Esophagus squamous epithelium (tissue), 4 donors: ENCODE measurements at regions not wholly inside any gene's neighbourhood (a gene's known extent, or its start where the extent isn't known, plus 50 kb on each side); places are given as distances from the start of the nearest gene placed in this dataset.

Experiments used
- POLR2A ChIP-seq, 4 donors: fragments of 450-650 bp; IDR thresholded peaks; one replicate each; pipeline ENCODE4 v1.6.1; 2017; ENCODE audit warnings: antibody characterized with exemption in 4 of 4, mild to moderate bottlenecking in 4 of 4, moderate library complexity in 3 of 4
- TF ChIP-seq, protein P1 (sequence below), 6 experiments: fragments of 450-650 bp in 4 of 6; fragments of 200-600 bp in 2 of 6; sonication (generic) in 2 of 6; IDR thresholded peaks; one replicate each; pipeline ENCODE4 v1.5.1; 2016 to 2019; ENCODE audit warnings: antibody characterized with exemption in 6 of 6, mild to moderate bottlenecking in 4 of 6, moderate library complexity in 4 of 6

DNA sequence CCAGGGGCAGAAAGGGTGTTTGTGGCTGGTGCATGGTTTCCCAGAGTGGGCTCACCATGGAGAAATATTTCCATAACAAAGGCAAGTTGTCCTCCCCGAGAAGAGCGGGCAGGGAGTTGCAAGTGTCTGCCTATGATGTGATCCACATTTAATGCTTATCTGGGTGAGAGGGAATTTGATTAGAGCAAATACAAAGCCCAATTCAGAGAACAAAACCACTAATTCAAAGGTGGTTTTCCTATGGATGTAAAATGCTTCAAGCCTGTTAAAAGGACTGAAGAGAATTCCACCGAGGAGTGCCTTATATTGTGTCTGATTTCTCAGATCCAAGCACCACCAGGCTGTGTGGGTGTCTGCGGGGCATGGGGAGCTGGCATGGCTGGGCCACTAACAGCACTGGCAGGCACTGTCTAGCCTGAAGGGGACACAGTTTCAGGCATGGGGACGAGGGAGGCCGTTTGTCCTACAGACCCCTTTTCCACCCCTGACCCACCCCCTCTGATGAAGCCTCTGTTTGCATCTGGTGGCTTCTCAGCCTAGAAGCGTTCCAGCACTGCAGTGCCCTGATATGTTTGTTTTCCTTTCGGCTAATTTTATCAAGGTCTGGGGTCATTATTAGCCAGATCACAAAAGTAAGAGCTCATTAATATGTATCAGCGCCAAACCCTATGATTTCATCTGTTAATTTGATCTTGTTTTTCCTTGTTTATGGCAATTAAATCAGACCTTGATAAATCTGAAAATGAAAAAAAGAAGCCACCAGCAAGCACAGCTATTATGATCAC, 357.3 kb downstream of the HRH4 start:
- TF ChIP-seq, protein P1, sequence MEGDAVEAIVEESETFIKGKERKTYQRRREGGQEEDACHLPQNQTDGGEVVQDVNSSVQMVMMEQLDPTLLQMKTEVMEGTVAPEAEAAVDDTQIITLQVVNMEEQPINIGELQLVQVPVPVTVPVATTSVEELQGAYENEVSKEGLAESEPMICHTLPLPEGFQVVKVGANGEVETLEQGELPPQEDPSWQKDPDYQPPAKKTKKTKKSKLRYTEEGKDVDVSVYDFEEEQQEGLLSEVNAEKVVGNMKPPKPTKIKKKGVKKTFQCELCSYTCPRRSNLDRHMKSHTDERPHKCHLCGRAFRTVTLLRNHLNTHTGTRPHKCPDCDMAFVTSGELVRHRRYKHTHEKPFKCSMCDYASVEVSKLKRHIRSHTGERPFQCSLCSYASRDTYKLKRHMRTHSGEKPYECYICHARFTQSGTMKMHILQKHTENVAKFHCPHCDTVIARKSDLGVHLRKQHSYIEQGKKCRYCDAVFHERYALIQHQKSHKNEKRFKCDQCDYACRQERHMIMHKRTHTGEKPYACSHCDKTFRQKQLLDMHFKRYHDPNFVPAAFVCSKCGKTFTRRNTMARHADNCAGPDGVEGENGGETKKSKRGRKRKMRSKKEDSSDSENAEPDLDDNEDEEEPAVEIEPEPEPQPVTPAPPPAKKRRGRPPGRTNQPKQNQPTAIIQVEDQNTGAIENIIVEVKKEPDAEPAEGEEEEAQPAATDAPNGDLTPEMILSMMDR (IDR thresholded peaks at IDR 0.05), result no peak
- no peak for TF ChIP-seq POLR2A (IDR thresholded peaks at IDR 0.05)
